Trophoblast cell (in vitro differentiated cells and primary cell): ENCODE measurements at regions not wholly inside any gene's neighbourhood (a gene's known extent, or its start where the extent isn't known, plus 50 kb on each side); places are given as distances from the start of the nearest gene placed in this dataset.

ENCODE experiments used
- DNase-seq, 2 donors: peaks; one replicate each; pipeline ENCODE4 v3.0.0-alpha.2; 2016
- H2AFZ ChIP-seq: 2 replicates; pipeline ENCODE4 v1.6.1; 2013; ENCODE audit warnings: low read length, moderate library complexity, mild to moderate bottlenecking; ENCODE audit not compliant: insufficient read depth, poor library complexity
- H2AK5ac ChIP-seq: 2 replicates; pipeline ENCODE4 v1.6.1; 2013; ENCODE audit warnings: mild to moderate bottlenecking, low read length
- H2BK120ac ChIP-seq: 2 replicates; pipeline ENCODE4 v1.6.1; 2013; ENCODE audit warnings: low read length, mild to moderate bottlenecking, moderate library complexity; ENCODE audit not compliant: insufficient read depth, poor library complexity
- H2BK12ac ChIP-seq: 2 replicates; pipeline ENCODE4 v1.6.1; 2013; ENCODE audit warnings: mild to moderate bottlenecking, low read length, moderate library complexity
- H2BK5ac ChIP-seq: 2 replicates; pipeline ENCODE4 v1.6.1; 2013; ENCODE audit warnings: low read length, low read depth, moderate library complexity, mild to moderate bottlenecking; ENCODE audit not compliant: poor library complexity
- H3K14ac ChIP-seq: 2 replicates; pipeline ENCODE4 v1.6.1; 2013; ENCODE audit warnings: mild to moderate bottlenecking, low read length
- H3K18ac ChIP-seq: 2 replicates; pipeline ENCODE4 v1.6.1; 2013; ENCODE audit warnings: mild to moderate bottlenecking, low read length
- H3K23ac ChIP-seq: 2 replicates; pipeline ENCODE4 v1.6.1; 2013; ENCODE audit warnings: low read length
- H3K27ac ChIP-seq: 2 replicates; pipeline ENCODE4 v1.5.1; 2013; ENCODE audit warnings: low read depth, mild to moderate bottlenecking, inconsistent platforms, low read length, moderate library complexity
- H3K27me3 ChIP-seq: 2 replicates; pipeline ENCODE4 v1.6.1; 2013; ENCODE audit warnings: inconsistent platforms, mild to moderate bottlenecking, low read length, moderate library complexity; ENCODE audit not compliant: insufficient read depth
- H3K36me3 ChIP-seq, 2 experiments: 1 replicate in 1 of 2; 2 replicates in 1 of 2; pipeline ENCODE4 v1.6.1; 2013; ENCODE audit warnings: low read length in 2 of 2, mild to moderate bottlenecking in 2 of 2, moderate library complexity in 1 of 2; ENCODE audit not compliant: insufficient read depth in 2 of 2, control insufficient read depth in 1 of 2
- H3K4ac ChIP-seq: 2 replicates; pipeline ENCODE4 v1.6.1; 2013; ENCODE audit warnings: low read depth, mild to moderate bottlenecking, low read length, moderate library complexity
- H3K4me1 ChIP-seq, 2 experiments: 1 replicate in 1 of 2; 2 replicates in 1 of 2; pipeline ENCODE4 v1.6.1; 2013; ENCODE audit warnings: low read length in 2 of 2, mild to moderate bottlenecking in 2 of 2, moderate library complexity in 1 of 2; ENCODE audit not compliant: insufficient read depth in 2 of 2, control insufficient read depth in 1 of 2
- H3K4me2 ChIP-seq: 2 replicates; pipeline ENCODE4 v1.6.1; 2013; ENCODE audit warnings: inconsistent platforms, mild to moderate bottlenecking, low read length, moderate library complexity
- H3K4me3 ChIP-seq: 2 replicates; pipeline ENCODE4 v1.5.1; 2013; ENCODE audit warnings: mild to moderate bottlenecking, low read depth, low read length, inconsistent platforms
- H3K79me1 ChIP-seq: one replicate; pipeline ENCODE4 v1.6.1; 2013; ENCODE audit warnings: low read length
- H3K79me2 ChIP-seq: 2 replicates; pipeline ENCODE4 v1.6.1; 2013; ENCODE audit warnings: low read length, mild to moderate bottlenecking; ENCODE audit not compliant: control insufficient read depth, insufficient read depth, poor library complexity
- H3K9ac ChIP-seq: 2 replicates; pipeline ENCODE4 v1.6.1; 2013; ENCODE audit warnings: mild to moderate bottlenecking, low read length
- H3K9me3 ChIP-seq: 2 replicates; pipeline ENCODE4 v1.6.1; 2013; ENCODE audit warnings: low read depth, mild to moderate bottlenecking, control low read depth, inconsistent platforms, low read length; ENCODE audit not compliant: insufficient read depth
- H4K12ac ChIP-seq: 2 replicates; pipeline ENCODE4 v1.6.1; 2013; ENCODE audit warnings: low read depth, mild to moderate bottlenecking, low read length, moderate library complexity
- H4K8ac ChIP-seq: 2 replicates; pipeline ENCODE4 v1.6.1; 2013; ENCODE audit warnings: low read depth, mild to moderate bottlenecking, low read length, moderate library complexity
- H4K91ac ChIP-seq: one replicate; pipeline ENCODE4 v1.6.1; 2013; ENCODE audit warnings: low read depth, mild to moderate bottlenecking, low read length, moderate library complexity
- WGBS: extraction: QIAGEN DNeasy Blood & Tissue Kit; methylation state at CpG from one replicate; pipeline ENCODE4 v1.1.7; 2013; ENCODE audit warnings: missing lambda C conversion rate; ENCODE audit not compliant: insufficient read length, insufficient coverage; ENCODE audit errors: extremely low coverage; 5-methylcytosine and 5-hydroxymethylcytosine counted together

DNA sequence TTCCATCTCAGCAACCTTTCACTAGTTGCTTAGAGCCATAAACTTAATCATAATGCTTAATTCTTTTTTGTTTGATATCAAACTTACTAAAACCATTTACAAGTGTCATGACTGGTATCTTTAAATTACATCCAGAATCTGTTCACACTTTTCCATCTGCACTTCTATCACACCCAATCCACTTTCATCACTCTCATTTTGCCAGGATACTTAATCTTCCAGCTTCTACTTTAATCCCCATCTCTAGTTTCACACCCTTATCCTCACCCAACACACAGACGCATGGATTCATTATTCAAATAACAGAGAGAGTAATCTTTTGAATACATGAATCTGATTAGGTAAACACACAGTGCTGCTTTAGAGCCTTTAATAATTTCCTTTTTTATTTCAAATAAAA lies 828.4 kb downstream of the HACE1 start:
- no peak overlapping the region for H2BK120ac ChIP-seq
- H3K18ac ChIP-seq: no peak overlapping the region
- WGBS: no CpG with 5 or more reads among the region's 1 CpG
- no peak overlapping the region for H2BK12ac ChIP-seq
- no peak overlapping the region for H2AK5ac ChIP-seq
- H3K4me3 ChIP-seq: no peak overlapping the region
- H3K14ac ChIP-seq: no peak overlapping the region
- H4K12ac ChIP-seq: no peak overlapping the region
- no peaks in the 10 kb centered on the region for H3K36me3 ChIP-seq
- H3K4me1 ChIP-seq: no peaks in the 10 kb centered on the region
- H4K8ac ChIP-seq: no peak overlapping the region
- H4K91ac ChIP-seq: no peak overlapping the region
- no peak overlapping the region for H3K4ac ChIP-seq
- no peaks in the 10 kb centered on the region for H3K27me3 ChIP-seq
- H3K79me2 ChIP-seq: no peaks in the 10 kb centered on the region
- H3K9ac ChIP-seq: no peak overlapping the region
- no peak for DNase-seq
- no peak overlapping the region for H3K4me2 ChIP-seq
- H3K9me3 ChIP-seq: no peaks in the 10 kb centered on the region
- H3K79me1 ChIP-seq: no peaks in the 10 kb centered on the region
- no peak overlapping the region for H2BK5ac ChIP-seq
- no peak overlapping the region for H3K23ac ChIP-seq
- H2AFZ ChIP-seq: no peak overlapping the region
- no peak overlapping the region for H3K27ac ChIP-seq

DNA sequence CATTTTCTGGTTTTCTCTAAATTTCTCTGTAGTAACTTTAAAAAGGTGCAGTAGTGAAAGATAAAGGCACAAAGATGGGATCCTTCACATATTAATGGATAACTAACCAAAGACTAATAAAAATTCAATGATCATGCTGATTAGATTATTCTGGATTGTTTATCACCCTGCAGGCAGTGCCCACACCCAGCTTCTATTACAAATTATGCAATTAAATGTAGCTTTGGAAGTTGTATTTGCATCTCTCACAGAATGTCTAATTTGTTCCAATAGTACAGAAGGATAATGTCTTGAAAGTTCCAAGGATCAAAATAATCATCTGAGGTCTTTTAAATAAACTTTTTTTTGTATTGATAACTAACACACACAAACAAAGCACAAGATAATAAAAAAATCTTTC lies 837.6 kb downstream of the HACE1 start:
- Histone ChIP-seq H3K79me2 (no peaks in the 10 kb centered on the region), H3K9me3 (peaks cover 2% of the 10 kb centered on the region), H2AK5ac (no peak overlapping the region), H3K79me1 (no peaks in the 10 kb centered on the region), H3K14ac (no peak overlapping the region), H3K4ac (no peak overlapping the region), H3K27me3 (no peaks in the 10 kb centered on the region), H4K8ac (no peak overlapping the region), H3K27ac (no peak overlapping the region), H4K12ac (no peak overlapping the region), H3K23ac (no peak overlapping the region), H3K4me3 (no peak overlapping the region), H4K91ac (no peak overlapping the region), H2AFZ (no peak overlapping the region), H3K18ac (no peak overlapping the region), H3K36me3 (no peaks in the 10 kb centered on the region), H3K9ac (no peak overlapping the region), H2BK120ac (no peak overlapping the region), H2BK12ac (no peak overlapping the region), H3K4me1 (no peaks in the 10 kb centered on the region), H2BK5ac (no peak overlapping the region), H3K4me2 (no peak overlapping the region)
- DNase-seq: no peak

DNA sequence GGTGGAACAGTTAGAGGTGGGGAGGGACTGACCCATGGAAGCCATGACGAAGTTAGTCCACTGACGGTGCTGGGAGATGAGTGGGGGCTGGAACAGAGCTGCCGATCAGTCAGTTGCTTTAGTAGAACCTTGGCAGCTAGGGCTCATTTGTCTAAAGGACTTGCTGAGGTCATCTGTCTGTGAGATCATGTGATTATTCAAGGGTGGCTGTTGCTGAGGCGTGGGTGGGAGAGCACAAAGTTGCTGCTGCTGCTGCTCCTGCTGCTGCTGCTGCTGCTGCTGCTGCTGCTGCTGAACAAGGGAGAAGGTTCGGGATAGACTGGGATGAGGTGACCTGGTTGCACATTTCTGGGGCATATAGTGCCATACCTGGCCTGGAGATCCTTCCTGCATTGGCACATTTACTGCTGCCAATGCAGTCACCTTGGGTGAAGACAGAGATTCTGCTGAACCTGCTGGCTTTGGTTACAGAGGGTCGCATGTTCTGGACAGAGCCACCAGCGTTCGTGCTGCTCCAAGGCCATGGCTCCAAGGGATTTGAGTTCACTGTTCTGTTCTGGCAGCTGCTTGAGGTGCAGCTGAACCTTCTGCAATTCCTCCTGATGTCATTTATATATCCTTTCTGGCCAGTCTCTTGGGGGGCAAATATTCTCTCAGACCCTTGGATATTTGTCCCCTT lies 840.5 kb downstream of the HACE1 start:
- H4K91ac ChIP-seq: no peak overlapping the region
- H3K9me3 ChIP-seq: peaks cover 2% of the 10 kb centered on the region
- H3K18ac ChIP-seq: no peak overlapping the region
- no CpG with 5 or more reads among the region's 8 CpGs for WGBS
- H3K14ac ChIP-seq: no peak overlapping the region
- H3K4me2 ChIP-seq: no peak overlapping the region
- H3K4me1 ChIP-seq: no peaks in the 10 kb centered on the region
- no peaks in the 10 kb centered on the region for H3K79me2 ChIP-seq
- H3K4ac ChIP-seq: no peak overlapping the region
- H3K27me3 ChIP-seq: no peaks in the 10 kb centered on the region
- no peak overlapping the region for H2BK12ac ChIP-seq
- H2BK120ac ChIP-seq: no peak overlapping the region
- no peaks in the 10 kb centered on the region for H3K79me1 ChIP-seq
- no peak overlapping the region for H3K27ac ChIP-seq
- H3K36me3 ChIP-seq: no peaks in the 10 kb centered on the region
- H2AFZ ChIP-seq: no peak overlapping the region
- H2AK5ac ChIP-seq: no peak overlapping the region
- no peak overlapping the region for H4K12ac ChIP-seq
- H4K8ac ChIP-seq: no peak overlapping the region
- no peak overlapping the region for H2BK5ac ChIP-seq
- no peak for DNase-seq
- no peak overlapping the region for H3K23ac ChIP-seq
- no peak overlapping the region for H3K9ac ChIP-seq
- H3K4me3 ChIP-seq: no peak overlapping the region

DNA sequence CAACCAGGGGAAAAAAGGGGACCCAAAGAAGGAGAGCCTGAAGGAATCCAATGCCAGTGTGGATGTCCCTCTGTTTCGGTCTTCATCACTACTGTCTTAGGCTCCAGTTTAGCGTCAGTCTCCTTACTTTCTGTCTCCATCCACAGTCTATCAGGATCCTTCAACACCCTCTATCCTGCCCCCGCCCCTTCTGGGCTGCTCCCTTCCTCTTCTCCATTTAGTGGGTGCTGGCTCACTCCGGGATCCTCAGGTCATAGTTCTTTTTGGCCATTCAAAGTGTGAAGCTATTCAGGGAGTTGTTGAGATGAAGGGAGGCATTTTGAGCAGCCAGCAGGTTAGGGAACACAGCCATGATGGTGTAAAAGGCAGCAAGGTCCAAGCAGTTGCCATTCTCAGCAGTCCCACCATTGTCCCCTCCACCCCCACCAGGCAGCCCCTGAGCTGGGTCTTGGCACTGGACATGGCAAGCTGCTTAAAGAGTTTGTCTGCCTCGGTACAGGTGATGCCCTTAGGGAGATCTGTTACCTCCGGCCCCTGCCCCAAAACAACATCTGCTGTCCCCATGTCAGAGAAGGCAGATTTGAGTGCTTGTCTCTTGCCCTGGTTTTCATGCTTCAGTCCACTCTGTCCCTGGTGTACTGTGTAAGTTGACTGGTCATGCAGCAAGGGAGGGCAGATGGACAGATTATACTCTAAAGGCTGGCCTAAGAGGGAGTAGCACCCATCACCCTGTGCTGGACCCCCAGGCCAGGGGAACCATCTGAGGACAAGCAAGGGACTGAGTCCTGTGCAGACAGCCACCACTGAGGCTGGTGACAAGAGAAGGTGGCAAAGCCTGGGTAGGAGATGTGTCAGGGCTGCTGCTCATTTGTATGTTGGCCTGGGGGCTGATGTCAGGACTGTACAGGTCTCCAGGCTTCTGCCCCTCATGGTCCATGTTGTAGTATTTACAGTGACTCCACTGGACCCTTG lies 842.0 kb downstream of the HACE1 start:
- WGBS: no CpG with 5 or more reads among the region's 6 CpGs
- no peak for DNase-seq
- Histone ChIP-seq H3K79me2 (no peaks in the 10 kb centered on the region), H3K27me3 (no peaks in the 10 kb centered on the region), H3K9me3 (peaks cover 2% of the 10 kb centered on the region), H3K4me2 (no peak overlapping the region), H2AFZ (no peak overlapping the region), H3K9ac (no peak overlapping the region), H3K18ac (no peak overlapping the region), H2AK5ac (no peak overlapping the region), H3K4me1 (no peaks in the 10 kb centered on the region), H4K91ac (no peak overlapping the region), H2BK12ac (no peak overlapping the region), H3K36me3 (no peaks in the 10 kb centered on the region), H4K8ac (no peak overlapping the region), H3K4me3 (no peak overlapping the region), H4K12ac (no peak overlapping the region), H3K23ac (no peak overlapping the region), H3K79me1 (no peaks in the 10 kb centered on the region), H3K14ac (no peak overlapping the region), H2BK5ac (no peak overlapping the region), H3K4ac (no peak overlapping the region), H2BK120ac (no peak overlapping the region), H3K27ac (no peak overlapping the region)
